ENCODE measurements at regions not wholly inside any gene's neighbourhood (a gene's known extent, or its start where the extent isn't known, plus 50 kb on each side); places are given as distances from the start of the nearest gene placed in this dataset.
A peak's percentile ranks its signal among the peaks of the same experiment; 100 is the strongest.

GRCh38 chr21:43331962-43332828, 94.7 kb downstream of the SIK1 start:
- no peak for DNase-seq

GRCh38 chr21:43331111-43331961, 95.6 kb downstream of the SIK1 start:
- no peak for DNase-seq

- DNase-seq, result no peak
Measured at GRCh38 chr21:43330306-43330881, 96.5 kb downstream of the SIK1 start.

- DNase-seq, result no peak
Measured at GRCh38 chr21:43329711-43330269, 97.1 kb downstream of the SIK1 start.

GRCh38 chr21:43328958-43329691, 97.8 kb downstream of the SIK1 start:
- no peak for DNase-seq

- DNase-seq, result no peak
Measured at GRCh38 chr21:43328185-43328957, 98.6 kb downstream of the SIK1 start.

GRCh38 chr21:43325968-43326715, 100.8 kb downstream of the SIK1 start:
- DNase-seq, result no peak

GRCh38 chr21:43325036-43325435, 101.9 kb downstream of the SIK1 start:
- no peak for DNase-seq

GRCh38 chr21:43324596-43324995, 102.3 kb downstream of the SIK1 start:
- no peak for DNase-seq

- no peak for DNase-seq
Measured at GRCh38 chr21:43323244-43324005, 103.5 kb downstream of the SIK1 start.

- no peak for DNase-seq
Measured at GRCh38 chr21:43322805-43323204, 104.1 kb downstream of the SIK1 start.

- DNase-seq, result no peak
Measured at GRCh38 chr21:43322311-43322710, 104.6 kb downstream of the SIK1 start.

- no peak for DNase-seq
Measured at GRCh38 chr21:43321611-43322010, 105.3 kb downstream of the SIK1 start.

GRCh38 chr21:43321111-43321510, 105.8 kb downstream of the SIK1 start:
- no peak for DNase-seq

- no peak for DNase-seq
Measured at GRCh38 chr21:43320526-43320925, 106.4 kb downstream of the SIK1 start.

GRCh38 chr21:43318841-43319781, 107.8 kb downstream of the SIK1 start:
- peak; percentile 78 for DNase-seq

- no peak for DNase-seq
Measured at GRCh38 chr21:43318368-43318767, 108.6 kb downstream of the SIK1 start.

- DNase-seq, result no peak
Measured at GRCh38 chr21:43317959-43318358, 109.0 kb downstream of the SIK1 start.

GRCh38 chr21:43317254-43317748, 109.6 kb downstream of the SIK1 start:
- no peak for DNase-seq
